CD4-positive, alpha-beta T cell treated with Interleukin-17A for 1 hour (primary cell): ENCODE measurements at regions not wholly inside any gene's neighbourhood (a gene's known extent, or its start where the extent isn't known, plus 50 kb on each side); places are given as distances from the start of the nearest gene placed in this dataset.
A peak's percentile ranks its signal among the peaks of the same experiment; 100 is the strongest.

Experiments used
- DNase-seq: peaks from one replicate; pipeline ENCODE4 v3.0.0-alpha.2; 2020

- DNase-seq: no peak
Observed at GRCh38 chr12:29066011-29066588, 83.0 kb upstream of the FAR2 start.

- no peak for DNase-seq
Observed at GRCh38 chr12:29067430-29067829, 81.6 kb upstream of the FAR2 start.

- DNase-seq: no peak
Observed at GRCh38 chr12:29070309-29070708, 78.8 kb upstream of the FAR2 start.

- DNase-seq: no peak
Observed at GRCh38 chr12:29071099-29071498, 78.0 kb upstream of the FAR2 start.

DNA sequence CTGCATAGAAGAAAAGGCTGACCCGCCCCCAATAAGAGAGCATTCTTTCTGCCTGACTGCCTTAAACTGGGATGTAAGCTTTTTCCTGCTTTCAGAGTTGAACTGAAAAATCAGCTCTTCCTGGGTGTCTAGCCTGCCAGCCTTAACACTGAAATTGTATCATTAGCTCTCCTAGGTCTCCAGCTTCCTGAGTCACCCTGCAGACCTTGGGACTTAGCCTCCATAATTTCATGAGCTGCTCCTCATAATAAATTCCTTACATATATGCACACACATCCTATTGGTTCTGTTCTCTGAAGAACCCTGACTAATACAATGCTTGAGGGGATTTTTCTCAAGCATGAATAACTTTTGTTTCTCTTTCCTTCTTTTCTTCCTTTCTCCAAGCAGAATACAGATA lies 76.4 kb upstream of the FAR2 start:
- no peak for DNase-seq

GRCh38 chr12:29073631-29074239 lies 75.3 kb upstream of the FAR2 start:
- DNase-seq: peak; percentile 59

GRCh38 chr12:29081101-29081500 lies 68.0 kb upstream of the FAR2 start:
- no peak for DNase-seq

DNA sequence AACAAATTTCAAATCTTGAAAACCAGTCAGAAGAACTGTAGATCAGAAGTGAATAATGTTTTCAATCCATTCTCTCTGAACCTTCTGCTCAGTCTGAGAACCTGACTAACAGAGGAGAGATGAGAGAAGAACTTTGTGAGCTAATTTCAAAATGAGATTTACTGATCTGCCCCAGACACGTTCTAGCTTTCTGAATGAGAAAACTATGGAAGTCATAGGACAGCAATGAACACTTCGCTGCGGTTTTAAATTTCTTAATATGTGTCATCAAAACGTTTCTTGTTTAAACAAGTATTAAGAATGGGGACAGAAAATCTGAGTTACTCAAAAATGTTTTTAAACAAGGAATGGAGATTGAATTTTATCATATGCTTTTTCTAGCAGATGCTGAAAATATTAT lies 66.6 kb upstream of the FAR2 start:
- DNase-seq: no peak

- DNase-seq: no peak
Observed at GRCh38 chr12:29086325-29087271, 62.5 kb upstream of the FAR2 start.

GRCh38 chr12:29088611-29089219 lies 60.4 kb upstream of the FAR2 start:
- DNase-seq: peak; percentile 34
